ENCODE measurements at regions not wholly inside any gene's neighbourhood (a gene's known extent, or its start where the extent isn't known, plus 50 kb on each side); places are given as distances from the start of the nearest gene placed in this dataset.

GRCh38 chr5:1747079-1747802, 52.4 kb downstream of the MRPL36 start:
- Histone ChIP-seq H3K4me3 (ENCODE audit: low read depth, low read length, poor library complexity, severe bottlenecking) (no peak overlapping the region), H3K36me3 (ENCODE audit: insufficient read depth, low read length) (no peaks in the 10 kb centered on the region), H3K4me1 (ENCODE audit: insufficient read depth, low read length, poor library complexity, severe bottlenecking) (no peaks in the 10 kb centered on the region), H3K9me3 (ENCODE audit: low read length) (0 out of 2 replicates have a peak, but pooled peaks cover under 1% of the 10 kb centered on the region), H4K20me1 (ENCODE audit: insufficient read depth, low read length) (no peaks in the 10 kb centered on the region), H3K4me2 (ENCODE audit: low read length) (no peak overlapping the region), H2AFZ (ENCODE audit: low read length) (no peak overlapping the region), H3K79me2 (ENCODE audit: insufficient read depth, low read depth, low read length) (no peaks in the 10 kb centered on the region), H3K27ac (ENCODE audit: low read depth, low read length, poor library complexity, severe bottlenecking) (no peak overlapping the region), H3K9me2 (ENCODE audit: insufficient read depth, low read length) (no peaks in the 10 kb centered on the region)
- intact Hi-C loops (cut with micrococcal nuclease; ENCODE audit: unreplicated experiment): no loop called here
- CTCF ChIA-PET (ENCODE audit: unreplicated experiment): no interaction called here
- BruUV-seq (replicated peaks): no TSS peak
- POLR2A ChIA-PET: no interaction called here
- DNase-seq (ENCODE audit: low spot score): no peak
- TF ChIP-seq EZH2phosphoT487 (IDR thresholded peaks at IDR 0.05; ENCODE audit: borderline replicate concordance, low read depth, low read length): no peak
- TF ChIP-seq CTCF (conservative IDR thresholded peaks at IDR 0.05; ENCODE audit: low read length): no peak

- DNase-seq (ENCODE audit: low spot score): no peak
- TF ChIP-seq EZH2phosphoT487 (IDR thresholded peaks at IDR 0.05; ENCODE audit: borderline replicate concordance, low read depth, low read length) (no peak), CTCF (conservative IDR thresholded peaks at IDR 0.05; ENCODE audit: low read length) (no peak)
- Histone ChIP-seq H3K4me1 (ENCODE audit: insufficient read depth, low read length, poor library complexity, severe bottlenecking) (no peaks in the 10 kb centered on the region), H3K79me2 (ENCODE audit: insufficient read depth, low read depth, low read length) (no peaks in the 10 kb centered on the region), H3K9me3 (ENCODE audit: low read length) (0 out of 2 replicates have a peak, but pooled peaks cover 6% of the 10 kb centered on the region), H4K20me1 (ENCODE audit: insufficient read depth, low read length) (no peaks in the 10 kb centered on the region), H3K36me3 (ENCODE audit: insufficient read depth, low read length) (no peaks in the 10 kb centered on the region), H3K9me2 (ENCODE audit: insufficient read depth, low read length) (no peaks in the 10 kb centered on the region), H2AFZ (ENCODE audit: low read length) (no peak overlapping the region), H3K4me3 (ENCODE audit: low read depth, low read length, poor library complexity, severe bottlenecking) (no peak overlapping the region), H3K4me2 (ENCODE audit: low read length) (no peak overlapping the region), H3K27ac (ENCODE audit: low read depth, low read length, poor library complexity, severe bottlenecking) (no peak overlapping the region)
- BruUV-seq (replicated peaks): no TSS peak
- POLR2A ChIA-PET: no interaction called here
- intact Hi-C loops (cut with micrococcal nuclease; ENCODE audit: unreplicated experiment): no loop called here
- CTCF ChIA-PET (ENCODE audit: unreplicated experiment): no interaction called here
Measured at GRCh38 chr5:1746371-1747078, 53.1 kb downstream of the MRPL36 start.

GRCh38 chr5:1745796-1746370, 53.8 kb downstream of the MRPL36 start:
- H3K9me2 ChIP-seq (ENCODE audit: insufficient read depth, low read length): no peaks in the 10 kb centered on the region
- no peaks in the 10 kb centered on the region for H4K20me1 ChIP-seq (ENCODE audit: insufficient read depth, low read length)
- H3K79me2 ChIP-seq (ENCODE audit: insufficient read depth, low read depth, low read length): no peaks in the 10 kb centered on the region
- BruUV-seq (replicated peaks): no TSS peak
- ChIA-PET CTCF (ENCODE audit: unreplicated experiment) (no interaction called here), POLR2A (no interaction called here)
- DNase-seq (ENCODE audit: low spot score): no peak
- no peaks in the 10 kb centered on the region for H3K36me3 ChIP-seq (ENCODE audit: insufficient read depth, low read length)
- intact Hi-C loops (cut with micrococcal nuclease; ENCODE audit: unreplicated experiment): no loop called here
- H3K4me2 ChIP-seq (ENCODE audit: low read length): no peak overlapping the region
- H3K4me1 ChIP-seq (ENCODE audit: insufficient read depth, low read length, poor library complexity, severe bottlenecking): no peaks in the 10 kb centered on the region
- TF ChIP-seq CTCF (conservative IDR thresholded peaks at IDR 0.05; ENCODE audit: low read length): no peak
- no peak for TF ChIP-seq EZH2phosphoT487 (IDR thresholded peaks at IDR 0.05; ENCODE audit: borderline replicate concordance, low read depth, low read length)
- no peak overlapping the region for H3K27ac ChIP-seq (ENCODE audit: low read depth, low read length, poor library complexity, severe bottlenecking)
- no peak overlapping the region for H3K4me3 ChIP-seq (ENCODE audit: low read depth, low read length, poor library complexity, severe bottlenecking)
- 0 out of 2 replicates have a peak, but pooled peaks cover 6% of the 10 kb centered on the region for H3K9me3 ChIP-seq (ENCODE audit: low read length)
- no peak overlapping the region for H2AFZ ChIP-seq (ENCODE audit: low read length)

Data from OCI-LY7 (cell line).